GM12865 (cell line): ENCODE measurements at regions not wholly inside any gene's neighbourhood (a gene's known extent, or its start where the extent isn't known, plus 50 kb on each side); places are given as distances from the start of the nearest gene placed in this dataset.

Experiments
- DNase-seq: peaks from one replicate; pipeline ENCODE4 v3.0.0; 2010; ENCODE audit warnings: low read depth
- H3K4me3 ChIP-seq: 2 replicates; pipeline ENCODE4 v1.5.1; 2011; ENCODE audit warnings: mild to moderate bottlenecking, low read depth, low read length, control low read depth
- CTCF ChIP-seq: IDR thresholded peaks from 2 replicates; pipeline ENCODE4 v1.5.1; 2011; ENCODE audit warnings: low read length, control low read depth, low read depth, inconsistent platforms; ENCODE audit not compliant: insufficient read depth; ENCODE audit errors: missing control alignments

- no peak for DNase-seq
- no peak for TF ChIP-seq CTCF
Observed at GRCh38 chr11:130576146-130576545, 127.7 kb downstream of the ADAMTS15 start.

GRCh38 chr11:130578738-130579368, 130.4 kb downstream of the ADAMTS15 start:
- TF ChIP-seq CTCF: no peak
- DNase-seq: no peak
- H3K4me3 ChIP-seq: no peak overlapping the region

More at GRCh38 chr11:130576146-130576545, 127.7 kb downstream of the ADAMTS15 start:
- no peak overlapping the region for H3K4me3 ChIP-seq

- no peak for TF ChIP-seq CTCF
- no peak overlapping the region for H3K4me3 ChIP-seq
- no peak for DNase-seq
Observed at GRCh38 chr11:130580372-130580771, 131.9 kb downstream of the ADAMTS15 start.

- DNase-seq: no peak
- H3K4me3 ChIP-seq: no peak overlapping the region
- no peak for TF ChIP-seq CTCF
Observed at GRCh38 chr11:130580891-130581492, 132.5 kb downstream of the ADAMTS15 start.

GRCh38 chr11:130581646-130582045, 133.2 kb downstream of the ADAMTS15 start:
- no peak for TF ChIP-seq CTCF
- DNase-seq: peak; percentile 15
- H3K4me3 ChIP-seq: no peak overlapping the region

GRCh38 chr11:130582176-130582575, 133.7 kb downstream of the ADAMTS15 start:
- TF ChIP-seq CTCF: no peak
- DNase-seq: peak; percentile 16
- no peak overlapping the region for H3K4me3 ChIP-seq

GRCh38 chr11:130582981-130583380, 134.5 kb downstream of the ADAMTS15 start:
- no peak for DNase-seq
- H3K4me3 ChIP-seq: no peak overlapping the region
- TF ChIP-seq CTCF: no peak
